ENCODE measurements at regions not wholly inside any gene's neighbourhood (a gene's known extent, or its start where the extent isn't known, plus 50 kb on each side); places are given as distances from the start of the nearest gene placed in this dataset.

DNA sequence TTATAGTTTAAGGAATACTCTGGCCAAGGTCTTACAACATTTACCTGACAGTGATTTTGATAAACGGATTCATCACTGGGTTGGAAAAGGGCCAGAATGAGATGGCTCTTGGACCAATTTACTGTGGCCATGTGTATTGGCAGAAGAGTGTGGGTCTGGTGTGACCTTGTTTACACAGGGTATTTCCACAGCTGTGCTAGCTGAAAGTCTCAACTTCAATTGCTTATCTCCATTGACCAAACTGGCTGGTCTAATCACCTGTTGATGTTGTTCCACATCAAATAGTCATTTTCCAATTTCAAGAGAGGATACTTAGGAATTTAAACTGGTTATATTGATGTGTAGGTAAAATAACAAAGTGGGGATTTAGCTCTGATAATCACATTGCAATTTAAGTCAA lies 501.6 kb upstream of the MAP3K7 start:
- Histone ChIP-seq H3K27ac (ENCODE audit: low read length) (no peak overlapping the region), H3K4me3 (ENCODE audit: low read length in 2 of 2) (no peak overlapping the region)

DNA sequence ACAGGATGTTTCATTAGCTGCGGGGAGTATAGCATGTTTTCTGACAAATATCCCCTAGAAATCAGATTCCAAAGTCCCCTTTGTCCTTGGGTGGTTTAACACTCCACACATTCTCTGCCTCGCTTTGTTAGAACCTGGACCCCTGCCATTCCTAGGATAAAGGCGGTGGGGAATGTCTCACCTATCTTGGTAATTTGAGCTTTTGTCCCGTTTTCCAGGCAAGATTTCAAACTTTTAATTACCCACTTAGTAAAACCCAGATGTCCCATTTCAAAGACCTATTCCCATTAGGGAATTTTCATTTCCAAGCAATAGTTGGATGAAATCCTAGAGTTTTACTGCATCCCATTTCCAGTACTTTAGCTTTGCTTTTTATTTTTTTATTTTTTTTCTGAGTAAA lies 501.0 kb upstream of the MAP3K7 start:
- Histone ChIP-seq H3K4me1 (ENCODE audit: control insufficient read depth, insufficient read depth, low read length) (no peaks in the 10 kb centered on the region), H3K9me3 (ENCODE audit: control insufficient read depth in 2 of 2, low read length in 2 of 2) (no peaks in the 10 kb centered on the region), H3K4me3 (ENCODE audit: low read length in 2 of 2) (no peak overlapping the region), H3K9ac (ENCODE audit: low read length in 2 of 2) (no peak overlapping the region), H3K27ac (ENCODE audit: low read length) (no peak overlapping the region), H3K36me3 (ENCODE audit: control insufficient read depth in 2 of 2, insufficient read depth in 2 of 2, low read length in 2 of 2) (no peaks in the 10 kb centered on the region), H3K27me3 (ENCODE audit: control insufficient read depth in 1 of 2, insufficient read depth in 2 of 2, low read length in 2 of 2) (no peaks in the 10 kb centered on the region)

More for the DNA sequence above, 501.6 kb upstream of the MAP3K7 start:
- H3K27me3 ChIP-seq (ENCODE audit: control insufficient read depth in 1 of 2, insufficient read depth in 2 of 2, low read length in 2 of 2), result no peaks in the 10 kb centered on the region
- no peak overlapping the region for H3K9ac ChIP-seq (ENCODE audit: low read length in 2 of 2)
- no peaks in the 10 kb centered on the region for H3K4me1 ChIP-seq (ENCODE audit: control insufficient read depth, insufficient read depth, low read length)
- no peaks in the 10 kb centered on the region for H3K36me3 ChIP-seq (ENCODE audit: control insufficient read depth in 2 of 2, insufficient read depth in 2 of 2, low read length in 2 of 2)
- H3K9me3 ChIP-seq (ENCODE audit: control insufficient read depth in 2 of 2, low read length in 2 of 2), result no peaks in the 10 kb centered on the region

DNA sequence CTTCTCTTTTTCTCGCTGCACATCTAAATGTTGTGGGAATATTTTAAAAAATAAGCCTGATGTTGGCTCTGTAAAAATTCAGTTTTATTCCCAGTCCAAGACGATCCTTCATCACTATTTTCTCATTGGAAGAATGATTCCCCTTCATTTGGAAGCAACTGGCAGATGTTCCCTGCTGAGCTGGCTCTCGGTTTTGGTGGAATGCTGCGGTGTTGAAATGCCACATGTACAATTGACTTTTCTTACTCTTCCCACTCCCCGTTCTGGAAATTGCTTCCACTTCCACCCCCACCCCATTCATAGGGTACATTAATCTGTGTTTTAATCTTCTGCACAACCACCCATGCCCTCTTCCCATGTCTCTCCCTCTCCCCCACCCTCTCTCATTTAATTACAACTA lies 496.3 kb upstream of the MAP3K7 start:
- Histone ChIP-seq H3K36me3 (ENCODE audit: control insufficient read depth in 2 of 2, insufficient read depth in 2 of 2, low read length in 2 of 2) (no peaks in the 10 kb centered on the region), H3K9ac (ENCODE audit: low read length in 2 of 2) (no peak overlapping the region), H3K27me3 (ENCODE audit: control insufficient read depth in 1 of 2, insufficient read depth in 2 of 2, low read length in 2 of 2) (no peaks in the 10 kb centered on the region), H3K27ac (ENCODE audit: low read length) (no peak overlapping the region), H3K4me3 (ENCODE audit: low read length in 2 of 2) (no peak overlapping the region), H3K4me1 (ENCODE audit: control insufficient read depth, insufficient read depth, low read length) (no peaks in the 10 kb centered on the region), H3K9me3 (ENCODE audit: control insufficient read depth in 2 of 2, low read length in 2 of 2) (no peaks in the 10 kb centered on the region)

DNA sequence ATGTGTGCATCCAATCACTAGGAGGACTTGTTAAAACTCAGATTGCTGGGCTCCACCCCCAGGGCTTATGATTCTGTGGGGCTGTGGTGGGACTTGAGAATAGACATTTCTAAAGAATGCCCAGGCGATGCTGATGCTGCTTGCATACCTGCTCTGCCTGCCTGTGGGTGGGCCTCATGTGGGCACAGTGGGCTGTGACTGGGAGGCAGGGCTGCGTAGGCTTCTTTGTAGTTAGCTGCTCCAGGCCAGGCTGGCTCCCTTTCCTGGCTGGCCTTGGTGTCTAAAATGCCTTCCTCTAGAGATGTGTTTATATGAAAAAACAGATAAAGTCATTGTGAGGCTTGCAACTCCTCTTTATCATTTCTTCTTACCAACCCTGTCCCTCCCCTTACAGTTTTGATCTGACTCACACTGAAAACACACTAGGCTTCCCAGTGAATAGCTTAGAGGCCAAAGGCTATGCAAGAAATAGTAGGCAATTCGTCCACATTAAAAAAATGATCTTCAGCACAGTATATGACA lies 495.5 kb upstream of the MAP3K7 start:
- Histone ChIP-seq H3K27me3 (ENCODE audit: control insufficient read depth in 1 of 2, insufficient read depth in 2 of 2, low read length in 2 of 2) (no peaks in the 10 kb centered on the region), H3K27ac (ENCODE audit: low read length) (no peak overlapping the region), H3K4me1 (ENCODE audit: control insufficient read depth, insufficient read depth, low read length) (no peaks in the 10 kb centered on the region), H3K36me3 (ENCODE audit: control insufficient read depth in 2 of 2, insufficient read depth in 2 of 2, low read length in 2 of 2) (no peaks in the 10 kb centered on the region), H3K4me3 (ENCODE audit: low read length in 2 of 2) (no peak overlapping the region), H3K9ac (ENCODE audit: low read length in 2 of 2) (no peak overlapping the region), H3K9me3 (ENCODE audit: control insufficient read depth in 2 of 2, low read length in 2 of 2) (no peaks in the 10 kb centered on the region)

DNA sequence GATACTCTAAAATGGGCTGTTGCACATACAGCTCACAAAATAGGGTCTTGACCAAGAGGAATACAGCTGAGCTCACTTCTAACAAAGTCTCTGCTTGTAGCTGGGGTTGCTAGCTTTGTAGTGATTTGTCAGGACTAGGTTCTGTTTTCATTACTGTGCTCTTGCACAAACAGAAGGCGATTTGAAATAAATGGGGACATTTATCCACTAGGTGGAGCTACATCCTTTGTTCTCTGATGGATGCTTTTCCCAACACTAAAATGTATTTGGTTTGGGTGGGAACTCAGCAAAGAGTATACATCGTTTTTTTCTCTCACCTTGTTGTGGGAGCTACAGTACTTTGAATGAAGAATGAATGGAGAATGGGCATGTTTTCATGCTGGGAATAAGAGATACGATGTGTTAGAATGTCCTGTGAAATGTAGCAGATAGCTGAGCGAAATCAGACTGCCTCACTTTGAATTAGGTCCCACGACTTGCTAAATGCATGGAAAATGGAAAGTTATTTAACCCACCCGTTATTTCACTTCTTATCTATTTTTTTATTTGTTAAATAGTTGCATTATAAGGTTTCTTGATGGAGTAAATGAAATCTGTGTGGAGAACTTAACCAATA lies 494.7 kb upstream of the MAP3K7 start:
- H3K4me3 ChIP-seq (ENCODE audit: low read length in 2 of 2), result no peak overlapping the region
- no peaks in the 10 kb centered on the region for H3K36me3 ChIP-seq (ENCODE audit: control insufficient read depth in 2 of 2, insufficient read depth in 2 of 2, low read length in 2 of 2)
- no peaks in the 10 kb centered on the region for H3K9me3 ChIP-seq (ENCODE audit: control insufficient read depth in 2 of 2, low read length in 2 of 2)
- no peak overlapping the region for H3K27ac ChIP-seq (ENCODE audit: low read length)
- no peaks in the 10 kb centered on the region for H3K4me1 ChIP-seq (ENCODE audit: control insufficient read depth, insufficient read depth, low read length)
- H3K27me3 ChIP-seq (ENCODE audit: control insufficient read depth in 1 of 2, insufficient read depth in 2 of 2, low read length in 2 of 2), result no peaks in the 10 kb centered on the region
- no peak overlapping the region for H3K9ac ChIP-seq (ENCODE audit: low read length in 2 of 2)

DNA sequence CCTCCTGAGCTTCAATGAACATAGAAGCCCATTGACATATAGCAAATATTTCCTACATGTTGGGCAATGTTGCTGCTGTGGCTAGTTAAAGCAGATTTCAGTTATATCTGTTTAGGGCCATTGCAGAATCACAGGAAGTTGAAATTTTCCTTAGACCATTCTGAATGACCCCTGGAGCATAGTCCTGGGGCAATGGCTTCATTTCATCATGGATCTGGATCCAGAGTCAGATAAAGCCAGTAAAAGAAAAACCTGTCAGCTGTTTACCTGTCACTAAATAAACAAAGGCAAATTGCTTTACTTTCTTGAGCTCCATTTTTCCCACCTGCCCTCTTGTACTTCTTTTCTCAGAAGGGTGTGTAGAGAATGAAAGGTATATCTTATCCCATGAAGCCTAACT lies 494.0 kb upstream of the MAP3K7 start:
- H3K4me3 ChIP-seq (ENCODE audit: low read length in 2 of 2), result no peak overlapping the region
- H3K27me3 ChIP-seq (ENCODE audit: control insufficient read depth in 1 of 2, insufficient read depth in 2 of 2, low read length in 2 of 2), result no peaks in the 10 kb centered on the region
- no peaks in the 10 kb centered on the region for H3K36me3 ChIP-seq (ENCODE audit: control insufficient read depth in 2 of 2, insufficient read depth in 2 of 2, low read length in 2 of 2)
- no peaks in the 10 kb centered on the region for H3K4me1 ChIP-seq (ENCODE audit: control insufficient read depth, insufficient read depth, low read length)
- no peak overlapping the region for H3K27ac ChIP-seq (ENCODE audit: low read length)
- H3K9ac ChIP-seq (ENCODE audit: low read length in 2 of 2), result no peak overlapping the region
- no peaks in the 10 kb centered on the region for H3K9me3 ChIP-seq (ENCODE audit: control insufficient read depth in 2 of 2, low read length in 2 of 2)

DNA sequence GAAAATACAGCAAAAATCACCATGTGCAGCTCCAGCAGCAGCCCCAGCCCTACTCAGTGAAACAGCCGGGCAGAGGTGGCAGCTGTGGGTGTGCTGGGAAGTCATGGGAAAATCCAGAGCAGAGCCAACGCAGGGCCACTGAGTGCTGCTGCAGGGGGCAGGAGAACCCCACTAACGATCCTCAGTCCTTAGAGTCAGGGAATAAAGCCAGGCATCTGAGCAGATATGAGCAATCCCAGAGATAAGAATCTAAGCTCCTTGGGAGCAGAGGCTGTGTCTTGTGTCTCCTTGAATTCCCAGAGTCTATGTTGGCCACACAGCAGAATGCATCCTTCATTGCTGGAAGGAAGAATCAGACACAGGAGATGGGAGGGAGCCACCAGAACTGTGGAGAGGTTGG lies 493.1 kb upstream of the MAP3K7 start:
- H3K4me3 ChIP-seq (ENCODE audit: low read length in 2 of 2), result no peak overlapping the region
- no peak overlapping the region for H3K9ac ChIP-seq (ENCODE audit: low read length in 2 of 2)
- H3K9me3 ChIP-seq (ENCODE audit: control insufficient read depth in 2 of 2, low read length in 2 of 2), result no peaks in the 10 kb centered on the region
- H3K27me3 ChIP-seq (ENCODE audit: control insufficient read depth in 1 of 2, insufficient read depth in 2 of 2, low read length in 2 of 2), result no peaks in the 10 kb centered on the region
- H3K36me3 ChIP-seq (ENCODE audit: control insufficient read depth in 2 of 2, insufficient read depth in 2 of 2, low read length in 2 of 2), result no peaks in the 10 kb centered on the region
- no peak overlapping the region for H3K27ac ChIP-seq (ENCODE audit: low read length)
- H3K4me1 ChIP-seq (ENCODE audit: control insufficient read depth, insufficient read depth, low read length), result no peaks in the 10 kb centered on the region

DNA sequence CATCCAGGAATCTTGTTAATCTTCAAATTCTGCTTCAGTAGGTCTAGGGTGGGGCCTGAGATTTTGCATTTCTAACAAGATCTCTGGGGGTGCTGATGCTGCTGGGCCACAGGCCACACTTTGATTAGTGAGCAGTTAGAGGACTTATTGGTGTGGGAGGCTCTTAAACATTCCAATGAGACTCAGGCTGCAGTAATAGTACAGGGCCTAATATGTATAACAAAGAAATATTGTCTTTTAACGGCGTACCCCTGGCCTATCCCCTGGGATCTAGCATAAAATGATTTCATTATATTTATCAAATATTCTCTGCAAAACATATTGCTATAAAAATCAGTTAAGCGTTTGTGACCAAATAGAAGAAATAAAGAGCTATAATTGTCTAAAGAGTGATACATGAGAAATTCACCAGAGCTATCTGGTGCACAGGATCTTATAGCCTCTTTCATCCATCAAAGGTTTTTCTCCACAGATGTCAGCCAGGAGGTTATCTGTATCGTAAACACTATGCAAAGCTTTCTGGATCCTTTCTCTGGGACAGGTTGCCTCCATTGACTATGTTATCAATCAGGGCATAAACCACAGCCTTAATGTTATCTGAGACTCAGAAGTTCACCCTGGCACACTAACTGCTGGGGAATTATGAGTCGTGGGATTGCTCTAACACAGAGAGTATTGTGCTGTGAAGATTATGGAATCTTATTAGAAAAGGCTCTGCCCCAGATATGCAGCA lies 488.5 kb upstream of the MAP3K7 start:
- Histone ChIP-seq H3K27me3 (ENCODE audit: control insufficient read depth in 1 of 2, insufficient read depth in 2 of 2, low read length in 2 of 2) (no peaks in the 10 kb centered on the region), H3K9me3 (ENCODE audit: control insufficient read depth in 2 of 2, low read length in 2 of 2) (no peaks in the 10 kb centered on the region), H3K27ac (ENCODE audit: low read length) (no peak overlapping the region), H3K9ac (ENCODE audit: low read length in 2 of 2) (no peak overlapping the region), H3K4me3 (ENCODE audit: low read length in 2 of 2) (no peak overlapping the region), H3K4me1 (ENCODE audit: control insufficient read depth, insufficient read depth, low read length) (no peaks in the 10 kb centered on the region), H3K36me3 (ENCODE audit: control insufficient read depth in 2 of 2, insufficient read depth in 2 of 2, low read length in 2 of 2) (no peaks in the 10 kb centered on the region)

DNA sequence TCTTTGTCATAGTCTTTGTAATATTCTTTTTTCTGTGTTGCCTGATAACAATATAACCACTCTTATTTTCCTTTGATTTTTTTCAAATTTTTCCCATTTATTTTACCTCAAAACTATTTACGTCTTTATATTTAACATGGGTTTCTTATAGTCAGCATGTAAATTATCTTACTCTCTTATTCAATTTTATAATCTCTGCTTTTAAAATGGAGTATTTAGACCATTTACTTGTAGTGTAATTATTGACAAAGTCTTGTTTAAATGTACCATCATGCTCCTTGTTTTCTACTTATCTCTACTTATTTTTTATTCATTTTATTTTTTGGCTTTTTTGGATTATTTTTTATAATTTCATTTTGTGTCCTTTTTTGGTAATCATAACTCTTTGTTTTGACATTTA lies 476.5 kb upstream of the MAP3K7 start:
- H3K36me3 ChIP-seq (ENCODE audit: control insufficient read depth in 2 of 2, insufficient read depth in 2 of 2, low read length in 2 of 2), result no peaks in the 10 kb centered on the region
- H3K9me3 ChIP-seq (ENCODE audit: control insufficient read depth in 2 of 2, low read length in 2 of 2), result peaks cover 4% of the 10 kb centered on the region in 2 donors
- no peaks in the 10 kb centered on the region for H3K4me1 ChIP-seq (ENCODE audit: control insufficient read depth, insufficient read depth, low read length)
- no peak overlapping the region for H3K4me3 ChIP-seq (ENCODE audit: low read length in 2 of 2)
- no peak overlapping the region for H3K27ac ChIP-seq (ENCODE audit: low read length)
- no peaks in the 10 kb centered on the region for H3K27me3 ChIP-seq (ENCODE audit: control insufficient read depth in 1 of 2, insufficient read depth in 2 of 2, low read length in 2 of 2)
- H3K9ac ChIP-seq (ENCODE audit: low read length in 2 of 2), result no peak overlapping the region

DNA sequence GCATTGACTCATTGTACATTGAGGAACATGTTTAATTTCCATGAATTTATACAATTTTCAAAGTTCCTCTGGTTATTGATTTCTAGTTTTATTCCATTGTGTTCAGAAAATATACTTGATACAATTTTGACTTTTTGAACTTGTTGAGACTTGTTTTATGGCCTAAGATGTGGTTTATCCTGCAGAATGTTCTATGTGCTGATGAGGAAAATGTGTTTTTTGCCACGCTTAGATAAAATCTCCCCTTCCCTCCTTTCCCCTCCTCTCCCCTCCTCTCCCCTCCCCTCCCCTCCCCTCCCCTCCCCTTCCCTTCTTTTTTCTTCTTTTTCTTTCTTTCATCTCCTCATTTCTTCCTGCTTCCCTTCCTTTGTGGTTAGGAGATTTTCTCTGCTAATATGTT lies 470.8 kb upstream of the MAP3K7 start:
- Histone ChIP-seq H3K9ac (ENCODE audit: low read length in 2 of 2) (no peak overlapping the region), H3K9me3 (ENCODE audit: control insufficient read depth in 2 of 2, low read length in 2 of 2) (peaks cover 4% of the 10 kb centered on the region in 2 donors), H3K27me3 (ENCODE audit: control insufficient read depth in 1 of 2, insufficient read depth in 2 of 2, low read length in 2 of 2) (no peaks in the 10 kb centered on the region), H3K27ac (ENCODE audit: low read length) (no peak overlapping the region), H3K36me3 (ENCODE audit: control insufficient read depth in 2 of 2, insufficient read depth in 2 of 2, low read length in 2 of 2) (no peaks in the 10 kb centered on the region), H3K4me3 (ENCODE audit: low read length in 2 of 2) (no peak overlapping the region), H3K4me1 (ENCODE audit: control insufficient read depth, insufficient read depth, low read length) (no peaks in the 10 kb centered on the region)

DNA sequence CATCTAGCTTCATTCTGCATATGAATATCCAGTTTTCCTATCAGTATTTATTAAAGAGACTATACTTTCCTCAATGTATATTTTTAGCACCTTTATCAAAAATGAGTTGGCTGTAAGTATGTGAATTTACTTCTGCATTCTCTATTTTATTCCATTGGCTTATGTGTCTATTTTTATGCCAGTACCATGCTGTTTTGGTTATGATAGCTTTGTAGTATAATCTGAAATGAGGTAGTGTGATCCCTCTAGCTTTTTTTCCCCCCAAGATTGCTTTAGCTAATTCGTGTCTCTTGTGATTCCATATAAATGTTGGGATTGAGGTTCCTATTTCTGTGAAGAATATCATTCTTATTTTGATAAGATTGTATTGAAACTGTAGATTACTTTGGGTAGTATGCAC lies 469.1 kb upstream of the MAP3K7 start:
- Histone ChIP-seq H3K4me3 (ENCODE audit: low read length in 2 of 2) (no peak overlapping the region), H3K27me3 (ENCODE audit: control insufficient read depth in 1 of 2, insufficient read depth in 2 of 2, low read length in 2 of 2) (no peaks in the 10 kb centered on the region), H3K9ac (ENCODE audit: low read length in 2 of 2) (no peak overlapping the region), H3K4me1 (ENCODE audit: control insufficient read depth, insufficient read depth, low read length) (no peaks in the 10 kb centered on the region), H3K9me3 (ENCODE audit: control insufficient read depth in 2 of 2, low read length in 2 of 2) (peaks cover 0 to 4% of the 10 kb centered on the region in 2 donors), H3K36me3 (ENCODE audit: control insufficient read depth in 2 of 2, insufficient read depth in 2 of 2, low read length in 2 of 2) (no peaks in the 10 kb centered on the region), H3K27ac (ENCODE audit: low read length) (no peak overlapping the region)

All from stomach smooth muscle (tissue), 2 donors.